ENCODE measurements at regions not wholly inside any gene's neighbourhood (a gene's known extent, or its start where the extent isn't known, plus 50 kb on each side); places are given as distances from the start of the nearest gene placed in this dataset.

DNA sequence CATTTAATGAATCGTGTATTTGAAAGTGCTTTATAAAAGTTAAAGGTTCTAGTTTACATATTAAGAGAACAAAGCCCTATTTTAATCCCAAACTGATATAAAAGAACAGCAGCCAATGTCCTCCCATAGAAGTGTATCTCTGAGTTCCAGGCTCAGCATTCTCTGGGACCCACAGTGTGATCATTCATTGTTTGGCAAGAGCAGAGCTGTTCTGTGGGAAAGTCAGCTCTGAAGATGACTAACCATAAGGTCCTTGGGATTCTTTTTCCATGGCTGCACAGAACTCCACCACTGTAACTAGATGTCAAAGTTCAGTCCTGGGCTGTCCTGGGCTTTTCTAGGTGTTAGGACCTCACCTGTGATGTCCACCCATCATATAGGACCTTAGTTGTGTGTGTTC, 157.0 kb upstream of the TLL1 start:
- in situ Hi-C loops (cut with MboI; ENCODE audit: low sequenced_read_pairs), result no loop called here

GRCh38 chr4:165716472-165716871, 156.6 kb upstream of the TLL1 start:
- in situ Hi-C loops (cut with MboI; ENCODE audit: low sequenced_read_pairs), result no loop called here

- in situ Hi-C loops (cut with MboI; ENCODE audit: low sequenced_read_pairs), result no loop called here
These were observed 154.4 kb upstream of the TLL1 start for GRCh38 chr4:165718660-165719059.

- in situ Hi-C loops (cut with MboI; ENCODE audit: low sequenced_read_pairs), result no loop called here
These were observed 152.5 kb upstream of the TLL1 start for GRCh38 chr4:165720411-165721082.

DNA sequence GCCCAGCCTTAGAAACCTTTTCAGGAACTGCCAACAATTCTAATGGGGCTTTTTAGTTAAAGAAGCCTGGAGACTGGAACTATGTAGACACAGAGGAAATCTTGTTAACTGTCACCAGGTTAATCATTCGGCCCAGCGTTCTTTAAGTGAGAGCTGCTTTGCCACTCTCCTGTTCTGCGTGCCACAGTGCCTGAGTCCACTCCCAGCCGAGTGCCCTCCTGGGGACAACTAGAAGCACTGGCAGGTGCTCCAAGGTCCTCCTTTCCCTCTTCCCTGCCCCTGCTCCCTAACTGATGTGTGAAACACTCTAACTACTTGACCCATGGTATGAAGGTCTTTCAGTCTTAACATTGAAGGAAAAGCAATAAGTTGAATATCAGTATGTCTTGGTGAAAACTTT, 151.2 kb upstream of the TLL1 start:
- in situ Hi-C loops (cut with MboI; ENCODE audit: low sequenced_read_pairs), result no loop called here

- in situ Hi-C loops (cut with MboI; ENCODE audit: low sequenced_read_pairs), result no loop called here
These were observed 149.8 kb upstream of the TLL1 start for GRCh38 chr4:165723051-165723795.

DNA sequence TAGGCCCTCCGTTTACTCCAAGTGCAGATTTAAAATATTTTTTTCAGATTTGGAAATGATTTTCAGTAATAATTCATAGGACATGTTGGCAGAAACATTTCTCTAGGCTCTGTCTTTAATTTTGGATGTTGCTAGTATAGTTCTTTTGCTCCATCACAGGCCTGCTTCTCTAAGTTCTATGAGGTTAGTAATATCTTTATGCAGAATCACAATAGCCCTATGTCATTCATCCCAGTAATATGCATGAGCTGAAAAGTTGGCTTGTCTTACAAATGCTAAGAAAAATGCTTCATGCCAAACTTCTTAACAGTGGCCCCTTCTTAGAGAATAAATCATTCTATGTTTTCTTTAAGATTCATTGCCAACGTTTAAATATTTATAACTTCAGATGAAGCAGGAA, 148.3 kb upstream of the TLL1 start:
- in situ Hi-C loops (cut with MboI; ENCODE audit: low sequenced_read_pairs), result no loop called here

DNA sequence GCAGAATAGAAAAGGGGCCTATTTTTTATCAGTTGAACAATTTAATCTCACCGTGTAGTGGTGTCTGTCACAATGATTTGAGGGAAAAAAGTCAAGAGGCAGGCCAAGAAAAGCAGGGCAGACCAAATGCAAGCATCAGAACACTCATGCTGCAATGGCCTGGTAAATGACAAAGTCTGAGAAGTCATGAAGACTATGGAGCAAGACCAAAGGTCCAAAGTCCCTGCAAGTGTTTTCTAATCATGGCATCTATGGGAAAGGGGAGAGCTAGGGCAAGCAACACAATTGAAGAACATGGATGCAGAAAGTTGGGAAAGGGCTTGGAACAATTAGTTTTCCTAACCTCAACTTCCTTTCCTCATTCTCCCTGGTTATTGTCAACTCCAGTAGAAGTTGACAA, 147.7 kb upstream of the TLL1 start:
- in situ Hi-C loops (cut with MboI; ENCODE audit: low sequenced_read_pairs), result no loop called here

DNA sequence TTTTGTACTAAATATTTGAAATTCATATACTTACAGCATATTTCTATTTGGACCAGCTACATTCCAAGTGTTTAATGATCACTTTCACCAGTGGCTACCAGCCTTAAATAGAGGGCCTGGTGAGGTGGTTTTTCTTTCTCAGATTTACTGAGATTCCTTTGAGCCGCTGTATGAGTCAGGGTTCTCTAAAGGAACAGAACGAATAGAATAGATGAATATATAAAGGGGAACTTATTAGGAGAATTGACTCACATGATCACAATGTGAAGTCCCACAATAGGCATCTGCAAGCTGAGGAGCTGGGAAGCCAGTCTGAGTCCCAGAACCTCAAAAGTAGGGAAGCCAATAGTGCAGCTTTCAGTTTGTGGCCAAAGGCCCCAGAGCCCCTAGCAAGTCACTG, 146.2 kb upstream of the TLL1 start:
- in situ Hi-C loops (cut with MboI; ENCODE audit: low sequenced_read_pairs), result no loop called here

GRCh38 chr4:165737309-165737972, 135.6 kb upstream of the TLL1 start:
- in situ Hi-C loops (cut with MboI; ENCODE audit: low sequenced_read_pairs), result no loop called here

- in situ Hi-C loops (cut with MboI; ENCODE audit: low sequenced_read_pairs), result no loop called here
These were observed 134.5 kb upstream of the TLL1 start for GRCh38 chr4:165738571-165738970.

DNA sequence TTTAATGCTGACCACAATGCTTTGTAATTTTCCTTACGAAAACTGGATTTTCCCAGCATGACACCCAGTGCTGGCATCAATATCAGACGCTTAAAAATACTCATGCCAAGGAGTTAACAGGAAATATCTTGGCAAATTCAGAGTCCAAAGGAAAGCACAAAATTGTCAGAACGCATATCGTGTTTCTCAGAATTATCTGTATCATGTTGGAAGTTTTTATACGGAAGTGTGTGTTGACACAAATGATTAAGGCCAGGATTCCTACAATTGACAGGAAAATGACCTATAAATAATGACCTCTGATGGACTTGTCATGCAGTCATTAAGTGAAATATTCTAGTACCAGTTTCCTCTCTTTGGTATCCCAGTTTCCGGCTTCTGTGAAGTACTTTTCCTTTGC, 132.1 kb upstream of the TLL1 start:
- in situ Hi-C loops (cut with MboI; ENCODE audit: low sequenced_read_pairs), result no loop called here

- in situ Hi-C loops (cut with MboI; ENCODE audit: low sequenced_read_pairs), result no loop called here
These were observed 129.6 kb upstream of the TLL1 start for GRCh38 chr4:165743422-165743821.

- in situ Hi-C loops (cut with MboI; ENCODE audit: low sequenced_read_pairs), result no loop called here
These were observed 128.7 kb upstream of the TLL1 start for GRCh38 chr4:165744370-165744769.

GRCh38 chr4:165748321-165748720, 124.7 kb upstream of the TLL1 start:
- in situ Hi-C loops (cut with MboI; ENCODE audit: low sequenced_read_pairs), result no loop called here

GRCh38 chr4:165751882-165752281, 121.2 kb upstream of the TLL1 start:
- in situ Hi-C loops (cut with MboI; ENCODE audit: low sequenced_read_pairs), result no loop called here

DNA sequence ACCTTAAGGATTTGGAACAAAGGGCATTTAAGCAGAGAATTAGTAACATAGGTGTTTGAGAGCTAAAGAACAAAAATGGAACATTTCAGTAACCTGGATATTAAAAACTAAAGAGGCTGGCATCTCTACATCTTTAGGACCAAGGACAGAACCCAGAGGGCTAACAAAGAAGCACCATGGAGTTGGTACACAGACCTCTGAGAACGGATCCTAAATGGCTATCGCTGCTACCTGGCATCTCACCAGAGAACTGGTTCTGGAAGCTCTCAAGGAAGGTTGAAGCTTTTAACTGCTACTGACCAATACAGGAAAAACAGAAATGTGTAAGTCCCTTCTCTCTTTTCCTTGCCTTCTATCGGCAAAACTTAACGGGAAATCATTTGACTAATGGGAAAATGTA, 118.4 kb upstream of the TLL1 start:
- in situ Hi-C loops (cut with MboI; ENCODE audit: low sequenced_read_pairs), result no loop called here

- in situ Hi-C loops (cut with MboI; ENCODE audit: low sequenced_read_pairs), result no loop called here
These were observed 116.2 kb upstream of the TLL1 start for GRCh38 chr4:165756836-165757235.

- in situ Hi-C loops (cut with MboI; ENCODE audit: low sequenced_read_pairs), result no loop called here
These were observed 115.6 kb upstream of the TLL1 start for GRCh38 chr4:165757451-165757850.

DNA sequence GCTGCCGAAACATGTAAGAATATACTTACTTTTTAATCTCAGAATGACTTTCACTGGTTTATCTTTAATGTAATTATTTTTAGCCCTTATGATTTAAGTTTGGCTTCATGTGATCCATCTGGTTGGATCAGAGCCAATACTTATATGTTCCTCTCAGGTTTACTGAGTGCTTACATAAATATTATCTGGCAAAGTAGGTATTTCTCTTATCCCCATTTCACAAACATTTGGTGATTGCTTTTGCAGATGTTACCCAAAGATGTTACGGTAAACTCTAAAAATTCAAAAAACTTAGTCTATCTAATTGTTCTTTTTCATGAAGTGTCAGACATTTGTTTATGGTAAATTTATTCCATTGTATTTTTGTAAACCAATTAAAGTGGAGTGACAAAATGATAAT, 115.0 kb upstream of the TLL1 start:
- in situ Hi-C loops (cut with MboI; ENCODE audit: low sequenced_read_pairs), result no loop called here

DNA sequence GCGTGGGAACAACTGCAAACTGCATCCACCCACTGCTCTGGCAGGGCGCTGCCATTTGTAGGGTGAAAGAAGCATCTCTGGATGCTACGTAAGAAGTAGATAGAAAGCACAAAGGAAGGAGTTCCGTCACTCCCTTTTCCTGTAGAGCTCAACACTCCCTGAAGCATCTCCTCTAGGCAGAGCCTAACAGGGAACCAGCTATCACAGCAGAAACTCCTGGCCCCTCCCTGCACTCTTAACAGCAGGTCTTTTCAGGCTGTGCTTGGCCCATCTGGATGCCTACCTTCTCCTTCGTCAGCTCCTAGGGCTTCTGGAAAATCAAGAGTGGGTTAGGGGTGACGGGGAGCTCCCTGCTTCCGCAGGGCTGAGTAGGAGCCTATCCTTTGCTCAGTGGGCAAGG, 112.9 kb upstream of the TLL1 start:
- in situ Hi-C loops (cut with MboI; ENCODE audit: low sequenced_read_pairs), result no loop called here

GRCh38 chr4:165761963-165762362, 111.1 kb upstream of the TLL1 start:
- in situ Hi-C loops (cut with MboI; ENCODE audit: low sequenced_read_pairs), result no loop called here

Data from HL-60/S4 (cell line).